ENCODE measurements at regions not wholly inside any gene's neighbourhood (a gene's known extent, or its start where the extent isn't known, plus 50 kb on each side); places are given as distances from the start of the nearest gene placed in this dataset.

DNA sequence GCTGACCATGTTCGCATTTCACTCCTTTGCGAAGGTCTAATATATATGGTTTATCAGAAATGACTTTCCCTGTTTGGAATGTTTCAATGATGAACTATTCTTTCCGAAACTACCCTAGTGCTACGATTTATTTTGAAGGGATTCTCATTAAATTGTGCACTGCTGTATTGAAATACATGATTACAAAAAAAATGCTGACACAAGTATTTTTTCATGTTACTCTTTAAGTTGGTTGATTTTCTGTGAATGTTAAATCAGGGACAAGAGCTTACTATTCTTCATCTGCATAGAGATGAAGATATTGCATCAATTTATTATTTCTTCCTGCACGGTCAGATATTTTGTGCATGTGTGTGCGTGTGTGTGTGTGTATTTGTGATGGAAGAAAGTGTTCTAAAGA is 731.5 kb upstream of the AGA start:
- no peak for DNase-seq

- DNase-seq = no peak
These were observed 732.5 kb upstream of the AGA start for GRCh38 chr4:178174756-178175155.

DNA sequence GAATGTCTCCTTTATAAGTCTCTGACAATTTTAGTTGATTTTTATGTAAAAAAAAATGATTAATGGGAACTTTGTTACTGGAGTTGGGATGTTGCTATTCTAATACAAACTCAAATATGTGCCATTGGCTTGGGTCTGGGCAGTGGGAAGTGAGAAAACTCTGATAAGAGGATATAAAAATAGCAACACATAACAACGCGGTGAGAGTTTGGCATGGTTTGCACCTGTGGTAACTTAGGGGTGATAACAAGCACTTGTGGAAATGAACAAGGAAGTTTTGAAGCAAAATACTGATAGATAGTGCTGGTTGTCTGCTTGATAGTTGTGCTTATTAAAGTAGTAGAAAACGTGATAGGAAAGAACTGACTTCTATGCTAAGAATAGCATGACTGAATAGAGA is 743.3 kb upstream of the AGA start:
- no peak for DNase-seq

DNA sequence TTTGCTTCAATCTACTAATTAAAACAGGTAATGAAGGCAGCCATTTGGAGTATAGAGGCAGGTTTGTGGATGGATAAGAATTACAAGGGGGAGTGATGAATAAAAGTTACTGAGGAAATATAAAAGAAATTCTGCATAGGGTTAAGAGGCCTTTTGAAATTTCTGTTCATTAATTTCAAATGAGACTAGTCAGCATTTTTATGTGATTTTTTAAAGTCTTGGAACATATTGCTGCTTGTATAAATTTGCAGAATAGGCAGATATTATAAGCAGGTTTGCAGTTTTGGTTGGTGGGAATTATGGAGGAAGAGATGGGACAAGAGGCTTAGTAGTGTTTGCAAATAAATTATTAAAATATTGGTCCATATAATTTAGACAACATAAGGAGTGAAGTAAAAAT is 750.4 kb upstream of the AGA start:
- no peak for DNase-seq

DNA sequence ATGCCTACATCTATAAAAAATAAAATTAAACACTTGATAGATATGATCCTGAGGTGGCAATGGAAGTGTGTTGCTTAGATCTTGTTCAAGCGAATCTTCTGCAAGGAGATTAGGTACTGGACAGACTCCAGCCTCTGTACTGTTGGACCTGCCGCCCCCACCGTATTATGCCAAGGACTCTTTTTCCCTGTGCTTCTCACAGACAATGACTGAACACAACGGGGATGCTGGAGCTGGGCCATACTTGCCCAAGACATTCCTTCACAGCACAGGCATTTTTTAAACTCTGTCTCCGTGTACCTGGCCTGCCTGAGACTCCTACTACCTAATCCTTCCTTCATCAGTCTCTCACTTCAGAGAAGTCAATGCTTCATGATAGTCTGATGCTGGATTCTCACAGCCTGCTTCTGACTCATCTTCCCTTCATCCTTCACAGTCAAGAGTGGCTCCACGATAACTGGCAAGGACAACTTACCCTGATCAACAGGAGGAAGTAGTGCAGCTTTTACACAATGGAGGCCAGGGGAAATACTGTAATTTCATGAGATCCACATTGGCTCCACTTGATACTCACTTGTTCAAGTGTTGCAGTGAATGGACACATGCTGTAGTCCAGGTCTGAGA is 754.6 kb upstream of the AGA start:
- DNase-seq = no peak

GRCh38 chr4:178198691-178199090 is 756.5 kb upstream of the AGA start:
- DNase-seq = no peak

DNA sequence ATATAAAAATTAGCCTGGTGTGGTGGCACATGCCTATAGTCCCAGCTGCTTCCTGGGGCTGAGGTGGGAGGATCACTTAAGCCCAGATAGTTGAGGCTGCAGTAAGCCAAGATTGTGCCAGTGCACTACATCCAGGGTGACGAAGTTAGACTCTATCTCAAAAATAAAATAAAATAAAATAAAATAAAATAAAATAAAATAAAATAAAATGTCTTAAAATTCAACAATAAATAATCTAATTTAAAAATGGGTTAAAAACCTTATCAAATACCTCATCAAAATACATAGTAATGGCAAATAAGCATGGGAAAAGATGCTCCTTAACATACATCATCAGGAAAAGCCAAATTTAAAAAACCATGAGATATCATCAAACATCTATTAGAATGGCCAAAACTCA is 760.2 kb upstream of the AGA start:
- DNase-seq = no peak

GRCh38 chr4:178205826-178206225 is 763.6 kb upstream of the AGA start:
- DNase-seq = no peak

DNA sequence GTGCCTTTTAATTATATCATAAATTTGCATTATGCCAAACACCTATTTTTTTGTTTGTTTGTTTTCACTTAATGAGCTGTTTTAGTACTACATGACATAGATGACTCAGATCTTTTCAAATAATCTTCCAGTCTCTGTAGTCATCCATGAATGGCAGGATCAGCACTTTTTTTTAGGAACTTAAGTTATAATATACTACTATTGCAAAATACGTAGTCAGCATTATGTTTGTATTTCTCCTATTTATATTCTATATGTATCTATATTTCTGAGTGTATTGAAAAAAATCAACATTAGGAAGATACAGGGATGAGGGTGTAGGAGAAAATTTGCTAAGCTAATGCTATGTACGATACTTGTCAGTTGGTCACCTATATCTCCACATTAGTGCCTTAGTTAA is 773.1 kb upstream of the AGA start:
- no peak for DNase-seq

DNA sequence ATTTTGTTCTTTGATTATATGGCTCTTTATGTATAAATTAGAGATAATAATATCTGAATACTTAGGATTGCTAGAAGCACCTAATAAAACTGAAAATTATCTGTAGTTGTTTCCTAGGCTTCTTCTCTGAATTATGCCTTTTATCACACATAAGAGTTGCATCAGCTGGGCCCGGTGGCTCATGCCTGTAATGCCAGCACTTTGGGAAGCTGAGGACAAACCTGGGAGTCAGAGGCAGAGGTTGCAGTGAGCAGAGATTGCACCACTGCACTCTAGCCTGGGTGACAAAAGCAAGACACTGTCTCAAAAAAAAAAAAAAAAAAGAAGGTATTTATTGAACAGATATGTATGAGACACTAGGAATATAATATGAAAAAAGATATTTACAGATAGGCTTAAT is 773.5 kb upstream of the AGA start:
- no peak for DNase-seq

GRCh38 chr4:178226421-178226820 is 784.2 kb upstream of the AGA start:
- peak; percentile 27 for DNase-seq

GRCh38 chr4:178233906-178234305 is 791.7 kb upstream of the AGA start:
- no peak for DNase-seq

- DNase-seq = no peak
These were observed 798.7 kb upstream of the AGA start for GRCh38 chr4:178240891-178241290.

GRCh38 chr4:178241601-178242118 is 799.4 kb upstream of the AGA start:
- no peak for DNase-seq

DNA sequence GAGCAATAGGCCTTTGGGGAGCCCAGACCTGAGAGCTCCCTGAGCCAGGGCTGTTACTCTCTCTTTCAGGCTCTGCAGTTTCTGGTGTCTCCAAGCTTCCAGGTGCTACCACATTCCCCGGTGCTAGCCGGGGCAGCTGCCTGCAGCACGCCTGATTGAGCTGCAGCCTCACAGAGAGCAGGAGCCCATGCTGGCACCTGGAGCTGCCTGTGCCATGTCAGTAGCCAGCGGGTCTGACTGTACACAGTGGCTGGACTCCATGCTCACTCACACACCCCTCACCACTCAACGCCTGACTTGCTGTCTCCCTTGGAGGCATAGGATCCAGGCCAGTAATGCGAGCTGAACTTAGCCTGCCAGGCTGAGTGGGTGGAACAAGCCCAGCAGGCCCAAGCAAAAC is 800.4 kb upstream of the AGA start:
- no peak for DNase-seq

GRCh38 chr4:178244785-178245184 is 802.5 kb upstream of the AGA start:
- no peak for DNase-seq

DNA sequence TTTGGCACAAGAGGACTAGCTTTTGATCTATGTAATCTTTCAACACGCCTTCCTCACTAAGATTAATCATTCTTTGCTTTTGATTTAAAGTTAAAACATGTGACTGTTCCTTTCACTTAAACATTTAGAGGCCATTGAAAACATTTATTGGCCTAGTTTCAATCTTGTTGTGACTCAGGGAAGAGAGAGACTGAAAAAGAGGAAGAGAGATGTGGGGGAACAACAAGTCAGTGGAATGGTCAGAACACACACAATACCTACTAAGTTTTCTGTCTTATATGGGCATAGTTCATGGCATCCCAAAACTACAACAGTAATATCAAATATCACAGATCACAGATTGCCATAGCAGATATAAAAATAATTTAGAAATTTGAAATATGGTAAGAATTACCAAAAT is 812.9 kb upstream of the AGA start:
- no peak for DNase-seq

- DNase-seq = no peak
These were observed 816.4 kb upstream of the AGA start for GRCh38 chr4:178258603-178259002.

DNA sequence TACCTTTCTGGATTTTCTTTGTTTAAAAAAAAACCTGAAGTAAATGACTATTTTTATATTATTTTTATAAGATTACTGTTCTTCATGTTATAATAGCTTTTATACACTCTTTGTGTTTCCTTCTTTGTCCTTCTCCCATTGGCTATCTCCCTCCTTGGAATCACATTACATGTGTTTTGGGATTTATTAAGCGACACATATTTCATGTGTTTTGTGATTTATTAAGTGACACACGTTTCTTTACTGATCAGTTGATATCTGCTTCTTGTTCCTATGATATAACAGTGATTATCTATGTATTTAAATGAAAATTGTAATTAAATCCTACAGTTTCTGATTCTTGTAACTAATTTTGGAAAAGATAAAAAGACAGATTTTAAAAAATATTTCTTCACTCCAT is 817.3 kb upstream of the AGA start:
- no peak for DNase-seq

DNA sequence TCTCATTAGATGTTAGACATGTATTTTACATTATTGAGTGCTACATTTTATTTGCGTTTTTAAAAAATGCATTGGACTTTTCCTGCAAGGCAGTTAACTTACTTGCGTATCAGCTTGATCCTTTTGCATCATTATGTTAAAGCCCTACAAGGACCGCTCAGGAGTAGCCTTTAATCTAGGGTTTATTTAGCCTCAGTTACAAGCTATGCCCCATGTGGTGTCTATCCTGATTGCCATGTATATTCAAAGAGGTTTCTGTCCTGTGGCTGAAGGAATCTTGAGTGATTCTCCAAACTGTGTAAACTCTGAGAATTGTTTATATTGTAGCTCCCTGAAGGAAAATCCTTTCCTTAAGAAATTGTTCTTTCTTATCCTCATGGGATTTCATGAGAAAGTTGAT is 821.8 kb upstream of the AGA start:
- no peak for DNase-seq

DNA sequence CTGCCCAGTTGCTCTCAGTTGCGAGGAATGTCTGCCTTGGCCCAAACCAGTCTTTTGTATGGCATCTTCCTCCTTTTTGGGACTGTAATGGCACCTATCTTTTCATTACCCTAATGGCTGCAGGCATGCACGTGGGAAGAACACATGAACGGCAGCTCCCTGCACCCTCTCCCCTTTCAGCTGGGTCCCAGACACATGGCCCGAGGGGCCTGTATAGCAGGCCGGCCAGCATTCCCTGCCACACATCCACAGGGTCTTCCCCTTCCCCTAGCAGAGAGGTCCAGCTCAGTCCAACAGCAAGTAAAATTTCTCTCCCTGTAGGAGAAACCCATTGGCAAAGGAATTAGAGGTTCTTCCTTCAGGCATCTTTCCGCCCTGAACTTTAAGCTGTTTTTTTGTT is 829.1 kb upstream of the AGA start:
- no peak for DNase-seq

DNA sequence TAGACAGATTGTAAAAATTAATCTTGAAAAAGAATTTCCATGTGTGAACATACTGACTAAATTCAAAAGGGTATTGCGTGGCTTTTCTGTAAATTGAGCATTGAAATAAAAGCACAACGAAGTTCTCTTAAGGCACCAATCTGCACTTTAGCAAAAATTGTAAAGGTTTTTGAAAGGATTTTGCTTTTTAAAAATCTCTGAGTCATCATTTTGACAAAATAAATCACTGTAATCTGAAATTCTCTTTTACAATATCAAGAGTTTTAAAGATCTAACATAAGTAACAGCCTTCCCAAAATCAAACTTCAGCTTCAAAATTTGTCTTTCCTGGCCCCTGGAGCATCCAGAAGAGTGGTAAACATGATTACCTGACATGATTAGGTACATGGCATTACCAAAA is 830.9 kb upstream of the AGA start:
- no peak for DNase-seq

DNA sequence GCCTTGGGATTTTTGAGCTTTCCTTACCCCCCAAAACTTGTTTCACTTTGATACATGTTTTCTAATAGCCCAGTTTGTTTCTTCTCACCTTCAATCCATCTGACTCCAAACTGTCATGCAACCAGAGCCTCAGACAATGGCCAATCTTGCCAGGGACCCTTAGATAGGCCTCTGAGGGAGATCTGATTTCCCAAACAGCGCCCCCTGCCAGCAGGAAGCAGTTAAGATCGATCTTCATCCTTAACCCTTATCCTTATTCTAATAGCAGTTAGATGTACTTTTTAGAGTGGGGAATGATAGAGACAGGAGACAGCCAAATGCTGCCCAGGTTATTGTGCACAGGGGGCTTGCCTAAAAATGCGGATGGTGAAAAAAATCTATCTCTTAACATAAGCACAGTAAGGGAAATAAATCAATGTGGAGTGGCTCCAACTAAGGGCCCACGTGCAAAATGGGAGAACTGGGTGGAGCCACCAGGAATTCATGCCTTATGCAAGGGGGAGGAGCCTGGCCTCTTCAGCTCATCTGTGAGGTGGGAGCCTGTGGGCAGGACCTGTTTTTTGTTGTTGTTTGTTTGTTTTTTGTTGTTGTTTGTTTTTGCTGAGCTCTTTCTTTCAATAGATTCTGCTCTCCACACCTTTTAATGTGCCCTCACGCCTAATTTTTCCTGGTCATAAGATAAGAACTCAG is 833.6 kb upstream of the AGA start:
- no peak for DNase-seq

- DNase-seq = no peak
These were observed 838.1 kb upstream of the AGA start for GRCh38 chr4:178280362-178280761.

Data from left kidney (tissue), 1 donor.